Stomach (tissue), 4 donors: ENCODE measurements at regions not wholly inside any gene's neighbourhood (a gene's known extent, or its start where the extent isn't known, plus 50 kb on each side); places are given as distances from the start of the nearest gene placed in this dataset.

Experiments used
- CTCF ChIP-seq, 7 experiments: fragments of 450-650 bp in 4 of 7; fragments of 200-600 bp in 3 of 7; sonication (generic) in 3 of 7; IDR thresholded peaks; one replicate each; pipeline ENCODE4 v1.5.1; 2016 to 2019; ENCODE audit warnings: antibody characterized with exemption in 7 of 7, control low read depth in 2 of 7, mild to moderate bottlenecking in 1 of 7
- EP300 ChIP-seq: sonication (generic); formaldehyde crosslinking; IDR thresholded peaks from one replicate; pipeline ENCODE4 v1.6.1; 2017; ENCODE audit warnings: antibody characterized with exemption
- POLR2A ChIP-seq, 4 donors: fragments of 450-650 bp; IDR thresholded peaks; one replicate each; pipeline ENCODE4 v1.6.1; 2016; ENCODE audit warnings: antibody characterized with exemption in 4 of 4, control low read depth in 2 of 4, mild to moderate bottlenecking in 1 of 4, moderate library complexity in 1 of 4
- POLR2AphosphoS5 ChIP-seq, 3 donors: sonication (generic); formaldehyde crosslinking; IDR thresholded peaks; one replicate each; pipeline ENCODE4 v1.6.1; 2016; ENCODE audit warnings: antibody characterized with exemption in 3 of 3

- TF ChIP-seq EP300, result no peak
- TF ChIP-seq CTCF (IDR thresholded peaks at IDR 0.05), result no peak
- TF ChIP-seq POLR2AphosphoS5 (IDR thresholded peaks at IDR 0.05), result no peak
- TF ChIP-seq POLR2A (IDR thresholded peaks at IDR 0.05), result no peak
Measured at GRCh38 chr12:41656454-41656853, 468.3 kb downstream of the PDZRN4 start.
